IPS-18c (cell line): ENCODE measurements at regions not wholly inside any gene's neighbourhood (a gene's known extent, or its start where the extent isn't known, plus 50 kb on each side); places are given as distances from the start of the nearest gene placed in this dataset.

Source experiments
- H3K4me3 ChIP-seq: 2 replicates; pipeline ENCODE4 v1.7.0; 2013; ENCODE audit warnings: low read depth, mild to moderate bottlenecking, low read length, moderate library complexity; ENCODE audit not compliant: insufficient read depth
- H3K9me3 ChIP-seq: one replicate; pipeline ENCODE4 v1.6.1; 2013; ENCODE audit warnings: mild to moderate bottlenecking, low read length, moderate library complexity; ENCODE audit not compliant: control insufficient read depth, insufficient read depth

GRCh38 chr13:60727140-60727539 lies 330.1 kb downstream of the TDRD3 start:
- Histone ChIP-seq H3K9me3 (no peaks in the 10 kb centered on the region), H3K4me3 (no peak overlapping the region)

DNA sequence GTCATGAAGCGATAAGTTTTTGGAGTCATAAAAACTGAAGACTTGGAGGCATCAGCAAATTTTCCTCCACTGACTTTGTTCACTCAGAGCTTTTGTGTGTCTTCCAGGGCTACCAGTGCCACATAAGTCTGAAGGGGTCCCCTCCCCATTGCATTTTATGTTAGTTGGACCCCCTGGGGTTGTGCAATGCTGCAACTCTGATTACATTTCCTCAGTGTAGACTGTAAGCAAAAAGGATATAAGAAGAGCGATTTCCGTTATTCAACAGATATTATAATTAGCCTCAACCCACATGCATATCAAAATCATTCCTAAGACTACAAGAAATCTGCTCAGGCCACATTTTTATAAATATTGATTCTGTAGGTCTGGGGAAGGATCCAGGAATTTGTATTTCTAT lies 324.0 kb downstream of the TDRD3 start:
- Histone ChIP-seq H3K4me3 (no peak overlapping the region), H3K9me3 (no peaks in the 10 kb centered on the region)

GRCh38 chr13:60720590-60720989 lies 323.6 kb downstream of the TDRD3 start:
- no peak overlapping the region for H3K4me3 ChIP-seq
- no peaks in the 10 kb centered on the region for H3K9me3 ChIP-seq

DNA sequence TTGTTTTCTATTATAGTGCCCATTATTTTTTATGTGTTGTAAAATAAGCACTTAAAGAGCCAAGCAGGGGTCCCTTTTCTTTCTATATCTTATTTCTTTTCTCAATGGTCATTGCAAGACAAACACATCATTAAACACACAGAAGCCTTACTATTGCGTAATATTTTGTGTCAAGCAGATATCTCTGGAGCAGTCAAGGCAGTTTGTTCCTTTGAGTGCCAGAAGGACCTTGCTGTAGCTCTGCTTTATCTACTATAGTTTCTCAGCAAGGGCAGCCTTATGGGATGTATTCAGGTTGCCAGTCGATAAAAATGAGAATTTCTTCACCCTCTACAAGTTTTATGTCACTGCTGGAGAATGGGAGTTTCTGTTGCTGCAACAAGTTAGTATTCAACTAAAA lies 319.3 kb downstream of the TDRD3 start:
- Histone ChIP-seq H3K9me3 (no peaks in the 10 kb centered on the region), H3K4me3 (no peak overlapping the region)

GRCh38 chr13:60707878-60708277 lies 310.9 kb downstream of the TDRD3 start:
- no peak overlapping the region for H3K4me3 ChIP-seq

DNA sequence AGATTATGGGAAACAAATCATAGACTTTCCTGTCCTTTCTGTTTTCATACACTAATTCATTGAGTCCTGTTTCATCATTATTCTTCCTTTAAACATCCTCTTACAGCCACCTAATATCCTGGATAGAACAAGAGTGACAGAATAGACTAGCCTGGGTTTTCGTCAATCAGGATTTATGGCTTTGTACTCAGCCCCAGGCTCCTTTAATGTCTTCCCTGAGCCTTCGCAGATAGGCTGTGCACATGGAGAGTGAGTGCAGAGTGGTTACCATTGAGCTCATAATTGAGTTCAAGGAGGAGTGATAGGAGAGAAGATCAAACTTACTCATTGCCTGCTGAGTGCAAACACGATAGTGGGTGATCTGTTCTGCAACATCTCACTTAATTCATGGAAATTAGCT lies 304.9 kb downstream of the TDRD3 start:
- no peaks in the 10 kb centered on the region for H3K9me3 ChIP-seq
- H3K4me3 ChIP-seq: no peak overlapping the region

More at GRCh38 chr13:60707878-60708277, 310.9 kb downstream of the TDRD3 start:
- H3K9me3 ChIP-seq: no peaks in the 10 kb centered on the region

GRCh38 chr13:60700994-60701393 lies 304.0 kb downstream of the TDRD3 start:
- no peak overlapping the region for H3K4me3 ChIP-seq
- no peaks in the 10 kb centered on the region for H3K9me3 ChIP-seq

DNA sequence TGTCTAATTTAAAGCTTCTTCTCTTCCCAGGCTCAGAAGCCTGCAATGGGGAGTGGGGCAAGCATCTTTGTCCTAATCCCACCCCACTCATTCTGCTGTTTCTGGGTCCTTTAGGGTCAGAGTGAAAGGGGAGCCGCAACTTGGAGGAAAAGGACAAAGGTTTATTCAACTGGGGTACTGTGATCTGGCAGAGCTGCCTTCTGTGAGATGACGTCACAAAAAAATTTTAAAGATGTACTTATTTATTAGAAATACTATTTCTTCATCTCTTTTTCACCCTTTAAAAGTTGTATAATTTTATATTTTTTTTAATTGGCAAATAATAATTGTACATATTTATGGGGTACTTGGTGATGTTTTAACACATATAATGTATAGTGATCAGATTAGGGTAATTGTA lies 302.6 kb downstream of the TDRD3 start:
- no peaks in the 10 kb centered on the region for H3K9me3 ChIP-seq
- no peak overlapping the region for H3K4me3 ChIP-seq

- Histone ChIP-seq H3K9me3 (no peaks in the 10 kb centered on the region), H3K4me3 (no peak overlapping the region)
Measured at GRCh38 chr13:60696602-60697001, 299.6 kb downstream of the TDRD3 start.

DNA sequence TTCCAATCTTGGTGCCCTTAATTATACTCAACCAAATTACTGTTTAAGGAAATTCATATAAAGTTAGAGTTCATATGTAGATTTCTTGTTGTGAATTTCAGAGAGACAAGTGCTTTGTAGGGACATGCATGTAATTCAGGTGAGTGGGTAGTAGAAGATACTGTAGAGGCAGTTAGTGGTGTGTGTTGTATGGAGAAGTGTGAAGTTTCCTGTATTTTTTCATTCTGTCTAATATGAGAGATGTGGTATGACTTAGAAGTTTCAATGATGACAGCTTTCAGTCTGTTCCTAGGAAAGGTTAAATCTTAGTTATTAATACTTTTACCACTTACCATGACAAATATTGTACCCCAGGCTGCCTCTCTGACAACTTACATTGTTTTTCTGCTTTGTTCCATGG lies 294.2 kb downstream of the TDRD3 start:
- no peak overlapping the region for H3K4me3 ChIP-seq
- H3K9me3 ChIP-seq: no peaks in the 10 kb centered on the region

- Histone ChIP-seq H3K4me3 (no peak overlapping the region), H3K9me3 (no peaks in the 10 kb centered on the region)
Measured at GRCh38 chr13:60690604-60691003, 293.6 kb downstream of the TDRD3 start.

GRCh38 chr13:60689571-60689970 lies 292.6 kb downstream of the TDRD3 start:
- Histone ChIP-seq H3K4me3 (no peak overlapping the region), H3K9me3 (no peaks in the 10 kb centered on the region)

- no peaks in the 10 kb centered on the region for H3K9me3 ChIP-seq
Measured at GRCh38 chr13:60689076-60689475, 292.1 kb downstream of the TDRD3 start.

DNA sequence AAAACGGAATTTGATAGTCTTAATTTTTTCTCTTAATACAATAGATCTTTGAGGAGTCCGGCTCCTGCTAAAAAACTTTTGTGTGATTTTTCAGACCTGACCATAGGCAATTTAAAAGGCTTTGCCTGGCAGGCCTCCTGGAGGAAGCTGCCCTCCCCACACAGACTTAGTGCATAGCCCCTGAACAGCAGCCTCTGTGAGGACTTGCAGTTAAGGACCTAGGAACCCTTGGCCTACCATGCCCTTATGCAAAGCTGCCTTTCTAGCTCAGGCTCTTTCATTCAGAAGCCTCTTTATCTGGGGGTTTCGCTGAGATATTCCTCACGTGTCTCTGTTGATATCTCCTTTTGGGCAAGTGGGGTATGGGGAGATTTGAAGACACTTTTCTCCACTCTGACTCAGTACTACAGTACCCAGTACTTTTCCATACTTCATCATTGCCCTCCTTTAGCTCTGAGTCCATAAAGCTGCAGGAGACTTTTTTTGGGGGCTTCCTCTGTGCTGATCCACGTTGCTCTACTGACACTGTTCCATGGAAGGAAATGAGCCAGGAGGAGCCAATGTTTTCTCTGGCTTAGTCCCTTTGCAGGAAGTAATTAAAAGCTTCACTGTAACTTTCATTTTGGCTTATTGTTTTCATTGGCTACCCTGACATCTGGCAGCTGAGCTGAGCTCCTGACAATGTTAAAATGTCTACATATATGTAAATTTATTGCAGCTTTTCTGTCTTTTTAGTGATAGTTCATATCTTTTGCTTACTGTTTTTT lies 283.1 kb downstream of the TDRD3 start:
- peaks cover 2% of the 10 kb centered on the region for H3K9me3 ChIP-seq

More at GRCh38 chr13:60689076-60689475, 292.1 kb downstream of the TDRD3 start:
- no peak overlapping the region for H3K4me3 ChIP-seq

GRCh38 chr13:60679131-60679530 lies 282.1 kb downstream of the TDRD3 start:
- Histone ChIP-seq H3K4me3 (no peak overlapping the region), H3K9me3 (peaks cover 2% of the 10 kb centered on the region)

More for the DNA sequence above, 283.1 kb downstream of the TDRD3 start:
- H3K4me3 ChIP-seq: no peak overlapping the region

GRCh38 chr13:60671386-60671785 lies 274.4 kb downstream of the TDRD3 start:
- Histone ChIP-seq H3K4me3 (no peak overlapping the region), H3K9me3 (peaks cover 2% of the 10 kb centered on the region)

DNA sequence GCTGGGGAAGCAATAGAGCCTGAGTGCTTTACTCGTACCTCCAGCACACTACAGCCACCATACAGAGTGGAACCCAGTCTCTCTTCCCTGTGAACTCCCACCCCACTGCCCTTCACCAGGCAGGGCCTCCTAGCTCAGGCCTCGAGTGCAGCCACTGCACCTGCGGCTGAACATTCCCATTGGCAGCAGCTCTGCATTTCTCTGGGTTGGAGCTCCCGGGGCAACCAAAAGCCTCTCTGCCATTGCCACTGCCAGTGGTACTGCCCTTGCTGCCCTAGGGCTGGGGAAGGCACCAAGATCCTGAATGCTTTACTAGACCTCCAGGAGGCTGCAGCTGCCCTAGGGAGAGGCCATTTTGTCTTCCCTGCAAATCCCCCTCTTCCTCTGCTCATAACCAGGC lies 266.8 kb downstream of the TDRD3 start:
- no peak overlapping the region for H3K4me3 ChIP-seq

DNA sequence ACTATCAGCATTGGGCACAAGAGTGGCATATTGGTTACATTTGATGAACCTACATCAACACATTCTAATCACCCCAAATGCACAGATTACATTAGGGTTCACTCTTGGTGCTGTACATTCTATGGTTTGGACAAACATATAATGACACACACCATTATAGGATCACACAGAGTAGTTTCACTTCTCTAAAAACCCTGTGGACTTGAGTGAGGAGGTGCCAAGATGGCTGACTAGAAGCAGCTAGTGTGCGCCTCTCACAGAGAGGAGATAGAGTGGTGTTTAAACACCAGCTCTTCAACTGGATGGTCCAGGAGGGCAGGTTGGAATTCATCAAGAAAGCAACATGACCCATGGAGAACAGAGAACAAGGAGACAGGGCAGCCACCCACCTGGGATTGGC lies 265.6 kb downstream of the TDRD3 start:
- Histone ChIP-seq H3K4me3 (no peak overlapping the region), H3K9me3 (peaks cover 2% of the 10 kb centered on the region)

More for the DNA sequence above, 266.8 kb downstream of the TDRD3 start:
- peaks cover 2% of the 10 kb centered on the region for H3K9me3 ChIP-seq

DNA sequence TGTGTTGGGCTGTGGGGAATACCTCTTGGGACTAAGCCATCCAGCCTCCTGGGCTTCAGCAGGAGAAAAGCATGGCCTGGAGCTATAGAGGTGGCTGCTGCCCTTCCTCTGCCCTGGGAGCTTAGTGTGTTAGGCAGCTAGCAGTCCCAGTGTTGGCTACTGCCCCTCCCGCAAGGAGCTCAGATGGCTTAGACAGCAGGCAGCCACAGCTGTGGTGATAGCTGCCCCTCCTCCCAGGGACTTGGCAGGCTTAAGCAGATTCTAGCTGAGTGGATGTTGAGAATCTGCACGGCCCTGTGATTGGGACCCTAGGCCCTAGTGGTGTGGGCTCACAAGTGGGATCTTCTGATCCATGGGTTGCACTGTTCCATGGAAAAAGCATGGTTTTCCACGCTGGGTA lies 264.5 kb downstream of the TDRD3 start:
- Histone ChIP-seq H3K4me3 (no peak overlapping the region), H3K9me3 (peaks cover 2% of the 10 kb centered on the region)
